Astrocyte (in vitro differentiated cells and primary cell): ENCODE measurements at regions not wholly inside any gene's neighbourhood (a gene's known extent, or its start where the extent isn't known, plus 50 kb on each side); places are given as distances from the start of the nearest gene placed in this dataset.

ENCODE experiments used
- DNase-seq: peaks from one replicate; pipeline ENCODE4 v3.0.0-alpha.2; 2010; ENCODE audit warnings: low read depth
- FAIRE-seq: peaks from 2 replicates; lab custom pipeline; 2011; peaks lifted over from hg19 to GRCh38; lab: Jason Lieb, UNC
- H2AFZ ChIP-seq: 2 replicates; pipeline ENCODE4 v1.6.0; 2012; ENCODE audit warnings: low read depth, low read length, inconsistent platforms
- H3K27ac ChIP-seq: 2 replicates; pipeline ENCODE4 v1.5.1; 2011; ENCODE audit warnings: low read depth, low read length, inconsistent platforms
- H3K27me3 ChIP-seq: 2 replicates; pipeline ENCODE4 v1.6.0; 2011; ENCODE audit warnings: low read length, inconsistent platforms; ENCODE audit not compliant: insufficient read depth
- H3K36me3 ChIP-seq: 2 replicates; pipeline ENCODE4 v1.5.1; 2011; ENCODE audit warnings: low read length, inconsistent platforms; ENCODE audit not compliant: insufficient read depth
- H3K4me1 ChIP-seq: 2 replicates; pipeline ENCODE4 v1.5.1; 2011; ENCODE audit warnings: low read length, inconsistent platforms; ENCODE audit not compliant: insufficient read depth
- H3K4me2 ChIP-seq: 2 replicates; pipeline ENCODE4 v1.6.0; 2012; ENCODE audit warnings: low read length, inconsistent platforms
- H3K4me3 ChIP-seq: 2 replicates; pipeline ENCODE4 v1.5.1; 2011; ENCODE audit warnings: low read depth, mild to moderate bottlenecking, low read length, inconsistent platforms; ENCODE audit not compliant: insufficient read depth
- H3K79me2 ChIP-seq: 2 replicates; pipeline ENCODE4 v1.6.0; 2012; ENCODE audit warnings: mild to moderate bottlenecking, low read length, inconsistent platforms; ENCODE audit not compliant: insufficient read depth
- H3K9ac ChIP-seq: 2 replicates; pipeline ENCODE4 v1.6.0; 2012; ENCODE audit warnings: mild to moderate bottlenecking, low read length, inconsistent platforms
- H3K9me3 ChIP-seq: 2 replicates; pipeline ENCODE4 v1.5.1; 2012; ENCODE audit warnings: low read depth, mild to moderate bottlenecking, low read length, inconsistent platforms; ENCODE audit not compliant: insufficient read depth
- H4K20me1 ChIP-seq: 2 replicates; pipeline ENCODE4 v1.6.0; 2012; ENCODE audit warnings: low read length, inconsistent platforms; ENCODE audit not compliant: insufficient read depth
- H3K27ac Mint-ChIP-seq: one replicate; pipeline ENCODE4 v1.8.0; 2021; ENCODE audit warnings: mild to moderate bottlenecking, mixed read lengths; ENCODE audit not compliant: unreplicated experiment
- H3K27me3 Mint-ChIP-seq: one replicate; pipeline ENCODE4 v1.8.0; 2021; ENCODE audit warnings: low read depth, mixed read lengths; ENCODE audit not compliant: unreplicated experiment
- H3K36me3 Mint-ChIP-seq: one replicate; pipeline ENCODE4 v1.8.0; 2021; ENCODE audit warnings: low read depth, mixed read lengths; ENCODE audit not compliant: unreplicated experiment
- H3K4me1 Mint-ChIP-seq: one replicate; pipeline ENCODE4 v1.8.0; 2021; ENCODE audit warnings: low read depth, mixed read lengths; ENCODE audit not compliant: unreplicated experiment
- H3K4me3 Mint-ChIP-seq: one replicate; pipeline ENCODE4 v1.8.0; 2021; ENCODE audit warnings: mild to moderate bottlenecking, moderate library complexity, mixed read lengths; ENCODE audit not compliant: unreplicated experiment
- H3K9me3 Mint-ChIP-seq: one replicate; pipeline ENCODE4 v1.8.0; 2021; ENCODE audit warnings: mild to moderate bottlenecking, mixed read lengths; ENCODE audit not compliant: unreplicated experiment
- EZH2 ChIP-seq: IDR thresholded peaks from 2 replicates; pipeline ENCODE4 v1.6.1; 2012; ENCODE audit warnings: mild to moderate bottlenecking, low read length, inconsistent platforms; ENCODE audit not compliant: insufficient read depth
- TF ChIP-seq, protein P1 (sequence below): IDR thresholded peaks from 2 replicates; pipeline ENCODE4 v1.5.1; 2011; ENCODE audit warnings: low read depth, mild to moderate bottlenecking, inconsistent platforms, low read length, moderate library complexity; ENCODE audit not compliant: insufficient read depth

DNA sequence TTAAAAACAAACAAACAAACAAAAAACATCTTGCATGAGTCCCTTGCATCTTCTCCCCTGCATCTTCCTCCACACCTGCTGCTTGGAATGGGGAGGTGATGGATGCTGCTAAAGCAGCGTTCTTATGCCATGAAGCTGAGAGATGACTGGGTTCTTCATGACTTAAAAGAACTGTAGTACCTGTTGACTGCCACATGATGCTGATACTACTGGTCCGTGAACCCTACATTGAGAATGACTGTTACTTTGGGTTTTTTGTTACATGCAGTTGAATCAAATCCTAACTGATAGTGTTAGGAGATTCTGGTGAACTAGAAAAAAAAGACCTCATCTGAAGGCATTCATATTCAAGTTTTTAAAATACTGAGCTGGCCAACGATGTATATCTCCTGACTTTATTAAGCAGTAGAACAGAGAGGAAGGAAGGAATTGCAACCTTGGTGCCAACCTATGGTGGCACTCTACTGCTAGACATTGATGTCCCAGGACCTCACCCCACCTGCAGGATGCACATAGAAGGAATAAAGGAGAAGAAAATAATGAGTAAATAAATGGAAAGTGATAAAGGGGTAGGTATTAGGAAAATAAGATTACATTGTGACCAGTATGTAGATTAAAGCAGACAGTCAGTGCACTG lies 63.2 kb upstream of the SPAG16 start:
- FAIRE-seq = no peak

DNA sequence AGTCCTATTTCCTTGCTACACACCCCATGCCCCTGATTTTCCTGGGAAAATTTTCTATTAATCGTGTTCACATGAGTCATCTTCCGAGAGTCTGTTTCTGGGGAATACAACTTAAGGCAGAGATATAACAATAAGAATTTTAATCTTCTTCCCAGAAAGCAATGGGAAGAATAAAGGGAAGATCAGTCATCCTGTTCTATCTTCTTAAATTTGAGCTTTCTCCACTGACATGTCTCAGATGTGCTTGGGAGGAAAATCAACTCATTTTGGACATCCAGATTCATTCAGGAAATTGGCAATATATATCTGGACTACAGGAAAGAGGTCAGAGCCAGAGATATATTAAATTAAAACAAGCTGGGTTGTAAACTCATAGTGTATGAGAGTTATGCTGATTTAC lies 62.3 kb upstream of the SPAG16 start:
- Mint-ChIP-seq H3K36me3 (no peaks in the 10 kb centered on the region), H3K27me3 (no peaks in the 10 kb centered on the region), H3K9me3 (no peaks in the 10 kb centered on the region), H3K4me1 (no peaks in the 10 kb centered on the region), H3K27ac (no peak overlapping the region), H3K4me3 (no peak overlapping the region)
- Histone ChIP-seq H3K9ac (no peak overlapping the region), H3K4me1 (no peaks in the 10 kb centered on the region), H3K4me3 (no peak overlapping the region), H3K27ac (no peak overlapping the region), H3K79me2 (no peaks in the 10 kb centered on the region), H3K9me3 (no peaks in the 10 kb centered on the region), H4K20me1 (no peaks in the 10 kb centered on the region), H3K27me3 (no peaks in the 10 kb centered on the region), H3K4me2 (no peak overlapping the region), H2AFZ (no peak overlapping the region), H3K36me3 (no peaks in the 10 kb centered on the region)
- FAIRE-seq = no peak
- DNase-seq = no peak
- TF ChIP-seq, protein P1, sequence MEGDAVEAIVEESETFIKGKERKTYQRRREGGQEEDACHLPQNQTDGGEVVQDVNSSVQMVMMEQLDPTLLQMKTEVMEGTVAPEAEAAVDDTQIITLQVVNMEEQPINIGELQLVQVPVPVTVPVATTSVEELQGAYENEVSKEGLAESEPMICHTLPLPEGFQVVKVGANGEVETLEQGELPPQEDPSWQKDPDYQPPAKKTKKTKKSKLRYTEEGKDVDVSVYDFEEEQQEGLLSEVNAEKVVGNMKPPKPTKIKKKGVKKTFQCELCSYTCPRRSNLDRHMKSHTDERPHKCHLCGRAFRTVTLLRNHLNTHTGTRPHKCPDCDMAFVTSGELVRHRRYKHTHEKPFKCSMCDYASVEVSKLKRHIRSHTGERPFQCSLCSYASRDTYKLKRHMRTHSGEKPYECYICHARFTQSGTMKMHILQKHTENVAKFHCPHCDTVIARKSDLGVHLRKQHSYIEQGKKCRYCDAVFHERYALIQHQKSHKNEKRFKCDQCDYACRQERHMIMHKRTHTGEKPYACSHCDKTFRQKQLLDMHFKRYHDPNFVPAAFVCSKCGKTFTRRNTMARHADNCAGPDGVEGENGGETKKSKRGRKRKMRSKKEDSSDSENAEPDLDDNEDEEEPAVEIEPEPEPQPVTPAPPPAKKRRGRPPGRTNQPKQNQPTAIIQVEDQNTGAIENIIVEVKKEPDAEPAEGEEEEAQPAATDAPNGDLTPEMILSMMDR = no peak
- TF ChIP-seq EZH2 = no peak

More for the DNA sequence above, 63.2 kb upstream of the SPAG16 start:
- H3K4me1 ChIP-seq = no peaks in the 10 kb centered on the region
- no peak overlapping the region for H3K27ac ChIP-seq
- no peak overlapping the region for H2AFZ ChIP-seq
- TF ChIP-seq EZH2 = no peak
- TF ChIP-seq, protein P1 = no peak
- H3K79me2 ChIP-seq = no peaks in the 10 kb centered on the region
- H3K27me3 ChIP-seq = no peaks in the 10 kb centered on the region
- no peak overlapping the region for H3K4me2 ChIP-seq
- H3K9me3 ChIP-seq = no peaks in the 10 kb centered on the region
- H4K20me1 ChIP-seq = no peaks in the 10 kb centered on the region
- Mint-ChIP-seq H3K4me1 (no peaks in the 10 kb centered on the region), H3K4me3 (no peak overlapping the region), H3K9me3 (no peaks in the 10 kb centered on the region), H3K27ac (no peak overlapping the region), H3K27me3 (no peaks in the 10 kb centered on the region), H3K36me3 (no peaks in the 10 kb centered on the region)
- DNase-seq = no peak
- H3K4me3 ChIP-seq = no peak overlapping the region
- H3K9ac ChIP-seq = no peak overlapping the region
- no peaks in the 10 kb centered on the region for H3K36me3 ChIP-seq

DNA sequence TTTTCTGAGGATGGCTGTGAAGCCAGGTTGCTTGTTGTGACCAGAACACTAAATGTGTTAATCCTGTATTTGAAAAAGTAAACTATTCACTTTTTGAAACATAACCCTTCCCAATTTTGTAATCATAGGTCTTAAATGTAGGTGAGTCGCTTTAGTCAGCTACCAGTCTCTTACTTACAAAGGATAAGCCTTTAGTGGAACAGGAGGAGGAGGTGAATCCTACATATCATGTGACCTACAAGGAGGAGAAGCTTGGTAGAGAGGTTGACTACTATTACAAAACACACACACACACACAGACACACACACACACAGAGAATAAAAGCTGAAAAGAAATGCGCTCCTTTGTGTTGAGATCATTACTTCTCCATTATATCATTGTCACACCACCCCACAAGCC lies 59.9 kb upstream of the SPAG16 start:
- Mint-ChIP-seq H3K4me3 (no peak overlapping the region), H3K27ac (no peak overlapping the region), H3K27me3 (no peaks in the 10 kb centered on the region), H3K36me3 (no peaks in the 10 kb centered on the region), H3K4me1 (no peaks in the 10 kb centered on the region), H3K9me3 (no peaks in the 10 kb centered on the region)
- Histone ChIP-seq H3K79me2 (no peaks in the 10 kb centered on the region), H3K9ac (no peak overlapping the region), H3K27ac (no peak overlapping the region), H3K27me3 (no peaks in the 10 kb centered on the region), H3K4me3 (no peak overlapping the region), H3K36me3 (no peaks in the 10 kb centered on the region), H3K4me1 (no peaks in the 10 kb centered on the region), H4K20me1 (no peaks in the 10 kb centered on the region), H3K9me3 (no peaks in the 10 kb centered on the region), H3K4me2 (no peak overlapping the region), H2AFZ (no peak overlapping the region)
- DNase-seq = no peak
- no peak for FAIRE-seq
- TF ChIP-seq, protein P1 = no peak
- no peak for TF ChIP-seq EZH2
